ENCODE measurements at regions not wholly inside any gene's neighbourhood (a gene's known extent, or its start where the extent isn't known, plus 50 kb on each side); places are given as distances from the start of the nearest gene placed in this dataset.

DNA sequence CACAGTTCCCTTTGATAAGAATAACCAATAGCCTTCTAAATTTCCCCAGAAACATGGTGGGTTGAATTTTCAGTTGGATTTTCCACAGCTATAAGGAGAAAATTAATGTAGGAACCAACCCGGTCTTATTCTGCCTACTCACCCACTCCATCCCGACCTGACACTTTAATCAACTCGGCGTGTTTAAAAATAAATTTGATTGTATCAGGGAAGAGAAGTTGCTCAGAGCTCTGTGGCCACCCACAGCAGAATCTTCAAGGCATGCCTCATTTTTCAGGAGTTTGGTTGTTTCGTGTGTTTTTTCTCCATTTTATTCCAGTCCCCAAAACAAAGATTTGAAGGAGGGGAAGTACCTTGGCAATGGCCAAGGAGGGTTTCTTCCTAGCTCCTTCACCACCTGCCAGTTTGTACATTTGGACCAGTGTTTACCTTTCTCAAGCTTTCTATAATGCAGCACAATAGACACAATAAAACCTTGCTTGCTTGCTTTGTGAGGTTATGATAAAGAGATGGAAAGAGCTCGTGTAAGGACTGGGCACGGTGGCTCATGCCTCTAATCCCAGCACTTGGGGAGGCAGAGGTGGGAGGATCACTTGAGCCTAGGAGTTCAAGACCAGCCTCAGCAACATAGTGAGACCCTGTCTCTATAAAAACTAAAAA lies 297.2 kb upstream of the JARID2 start:
- DNase-seq (ENCODE audit: low read depth in 2 of 2): no peak
- H3K4me3 ChIP-seq (replicated peaks in 1 of 2; ENCODE audit: low read depth in 2 of 2, low read length in 2 of 2): no peak overlapping the region
- TF ChIP-seq, protein P1, sequence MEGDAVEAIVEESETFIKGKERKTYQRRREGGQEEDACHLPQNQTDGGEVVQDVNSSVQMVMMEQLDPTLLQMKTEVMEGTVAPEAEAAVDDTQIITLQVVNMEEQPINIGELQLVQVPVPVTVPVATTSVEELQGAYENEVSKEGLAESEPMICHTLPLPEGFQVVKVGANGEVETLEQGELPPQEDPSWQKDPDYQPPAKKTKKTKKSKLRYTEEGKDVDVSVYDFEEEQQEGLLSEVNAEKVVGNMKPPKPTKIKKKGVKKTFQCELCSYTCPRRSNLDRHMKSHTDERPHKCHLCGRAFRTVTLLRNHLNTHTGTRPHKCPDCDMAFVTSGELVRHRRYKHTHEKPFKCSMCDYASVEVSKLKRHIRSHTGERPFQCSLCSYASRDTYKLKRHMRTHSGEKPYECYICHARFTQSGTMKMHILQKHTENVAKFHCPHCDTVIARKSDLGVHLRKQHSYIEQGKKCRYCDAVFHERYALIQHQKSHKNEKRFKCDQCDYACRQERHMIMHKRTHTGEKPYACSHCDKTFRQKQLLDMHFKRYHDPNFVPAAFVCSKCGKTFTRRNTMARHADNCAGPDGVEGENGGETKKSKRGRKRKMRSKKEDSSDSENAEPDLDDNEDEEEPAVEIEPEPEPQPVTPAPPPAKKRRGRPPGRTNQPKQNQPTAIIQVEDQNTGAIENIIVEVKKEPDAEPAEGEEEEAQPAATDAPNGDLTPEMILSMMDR (IDR thresholded peaks at IDR 0.05; ENCODE audit: low read depth, low read length): no peak

DNA sequence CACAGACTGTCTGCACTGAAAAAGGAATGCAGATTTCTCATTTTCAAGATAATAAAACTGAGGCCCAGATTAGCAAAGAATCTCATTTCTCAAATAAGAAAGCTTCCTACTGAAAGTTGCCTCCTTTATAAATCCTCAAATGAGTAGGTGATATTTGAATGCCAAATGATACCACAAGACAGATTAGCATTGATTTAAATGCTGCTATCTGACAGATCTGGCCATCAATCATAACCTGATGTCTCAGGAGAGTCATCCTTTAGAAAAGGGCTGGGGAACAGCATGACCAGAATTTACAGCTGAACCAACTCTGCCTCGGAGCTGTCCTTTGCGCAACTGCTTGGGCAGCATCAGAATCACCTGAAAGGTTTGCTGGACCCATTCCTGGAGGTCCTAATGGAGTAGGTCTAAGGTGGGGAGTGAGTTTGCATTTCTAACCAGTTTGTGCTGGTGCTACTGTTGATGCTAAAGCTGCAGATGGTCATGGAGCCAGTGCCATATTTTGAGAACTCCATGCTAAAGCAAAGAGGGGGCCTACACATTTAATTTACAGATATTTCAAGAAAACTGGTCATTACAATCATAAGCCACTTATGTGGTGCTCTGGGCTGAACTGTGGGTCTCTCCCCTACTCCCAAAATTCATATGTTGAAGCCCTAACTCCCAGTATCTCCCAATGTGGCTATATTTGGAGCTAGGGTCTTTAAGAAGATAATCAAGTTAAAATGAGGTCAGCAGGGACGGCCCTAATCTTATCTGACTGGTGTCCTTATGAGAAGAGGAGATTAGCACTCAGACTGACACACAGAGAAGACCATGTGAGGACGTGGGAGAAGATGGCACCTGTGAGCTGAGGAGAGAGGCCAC lies 295.5 kb upstream of the JARID2 start:
- no peak overlapping the region for H3K4me3 ChIP-seq (replicated peaks in 1 of 2; ENCODE audit: low read depth in 2 of 2, low read length in 2 of 2)
- no peak for DNase-seq (ENCODE audit: low read depth in 2 of 2)
- TF ChIP-seq, protein P1 (IDR thresholded peaks at IDR 0.05; ENCODE audit: low read depth, low read length): no peak

DNA sequence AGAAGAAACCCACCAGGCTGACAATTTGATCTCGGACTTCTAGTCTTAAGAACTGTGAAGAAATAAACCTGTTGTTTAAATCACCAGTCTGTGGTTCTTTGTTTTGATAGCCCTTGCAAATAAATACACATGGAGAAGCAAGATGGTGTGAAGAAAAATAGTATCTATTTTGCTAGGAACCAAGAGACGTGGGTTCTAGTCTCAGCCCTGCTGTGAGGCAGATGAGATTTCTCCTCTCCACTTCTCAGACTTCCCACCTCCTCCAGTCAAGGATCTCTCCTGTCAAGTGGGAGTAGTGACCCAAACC lies 294.9 kb upstream of the JARID2 start:
- no peak overlapping the region for H3K4me3 ChIP-seq (replicated peaks in 1 of 2; ENCODE audit: low read depth in 2 of 2, low read length in 2 of 2)
- TF ChIP-seq, protein P1 (IDR thresholded peaks at IDR 0.05; ENCODE audit: low read depth, low read length): no peak
- no peak for DNase-seq (ENCODE audit: low read depth in 2 of 2)

DNA sequence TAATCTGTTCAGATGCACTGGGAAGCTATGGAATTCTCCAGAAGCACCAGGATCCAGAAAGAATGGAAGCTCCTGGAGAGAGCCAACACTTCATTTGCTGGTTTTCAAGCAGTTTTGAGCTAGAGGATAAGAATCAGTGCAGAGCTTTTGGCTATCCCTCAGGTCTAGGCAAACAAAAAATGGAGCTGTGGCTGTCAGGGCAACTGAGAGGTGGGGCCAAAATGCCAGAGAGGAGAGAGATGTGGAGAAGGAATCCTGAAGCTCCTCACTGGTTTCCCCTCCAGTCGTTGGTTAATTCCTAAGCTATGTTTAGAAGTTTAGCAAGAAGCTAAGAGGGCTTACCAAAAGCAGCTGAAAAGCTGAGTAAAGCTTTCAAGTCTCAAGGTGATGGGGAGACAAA lies 294.2 kb upstream of the JARID2 start:
- TF ChIP-seq, protein P1 (IDR thresholded peaks at IDR 0.05; ENCODE audit: low read depth, low read length): no peak
- no peak overlapping the region for H3K4me3 ChIP-seq (replicated peaks in 1 of 2; ENCODE audit: low read depth in 2 of 2, low read length in 2 of 2)
- DNase-seq (ENCODE audit: low read depth in 2 of 2): no peak

DNA sequence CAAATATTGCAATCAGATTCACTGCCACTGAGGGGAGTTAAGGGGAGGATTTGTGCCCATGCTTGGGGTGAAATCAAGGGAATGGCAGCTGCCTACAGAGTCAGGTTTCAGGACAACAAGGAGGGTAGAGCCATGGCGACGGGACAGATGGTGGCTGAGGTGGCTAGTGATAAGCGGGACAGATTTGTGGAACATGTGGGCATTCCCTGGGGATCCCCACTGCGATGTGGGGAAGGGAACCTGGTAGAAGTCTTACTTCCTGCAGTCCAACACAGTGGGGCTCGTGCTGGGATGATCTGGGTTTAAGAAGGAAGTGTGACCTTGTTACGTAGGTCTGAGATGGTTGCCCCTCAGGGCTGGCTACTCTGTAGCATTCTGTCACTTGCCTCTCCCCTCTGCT lies 292.0 kb upstream of the JARID2 start:
- no peak overlapping the region for H3K4me3 ChIP-seq (replicated peaks in 1 of 2; ENCODE audit: low read depth in 2 of 2, low read length in 2 of 2)
- TF ChIP-seq, protein P1 (IDR thresholded peaks at IDR 0.05; ENCODE audit: low read depth, low read length): no peak
- no peak for DNase-seq (ENCODE audit: low read depth in 2 of 2)

DNA sequence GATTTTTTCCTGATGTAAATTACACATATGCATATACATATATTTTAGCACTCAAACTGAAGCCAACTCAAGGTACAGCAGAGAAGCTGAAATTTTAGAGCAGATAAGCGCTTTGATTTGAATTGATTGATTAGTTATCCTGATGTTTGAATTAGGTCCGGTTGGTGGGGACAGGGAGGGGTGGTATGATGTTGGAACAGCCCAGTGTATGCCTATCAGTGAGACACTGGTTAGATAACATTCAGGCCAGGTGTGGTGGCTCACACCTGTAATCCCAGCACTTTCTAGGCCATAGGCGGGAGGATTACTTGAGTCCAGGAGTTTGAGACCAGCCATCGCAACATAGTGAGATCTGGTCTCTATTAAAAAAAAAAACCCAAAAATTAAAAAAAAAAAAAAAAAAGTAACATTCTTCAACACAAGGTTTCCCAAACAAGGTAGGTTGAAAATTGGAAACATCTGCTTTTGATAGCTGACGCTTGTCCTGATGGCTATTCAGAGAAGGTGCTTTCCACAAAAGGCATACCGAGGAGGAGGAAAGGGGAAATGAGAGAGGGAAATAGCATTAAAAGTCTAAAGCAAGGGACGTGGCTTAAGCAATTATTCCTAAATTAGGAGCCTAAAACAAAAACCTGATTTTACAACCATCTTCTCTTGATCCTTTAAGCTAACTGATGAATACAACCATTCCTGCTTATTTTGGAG lies 288.4 kb upstream of the JARID2 start:
- H3K4me3 ChIP-seq (replicated peaks in 1 of 2; ENCODE audit: low read depth in 2 of 2, low read length in 2 of 2): no peak overlapping the region
- no peak for DNase-seq (ENCODE audit: low read depth in 2 of 2)
- TF ChIP-seq, protein P1 (IDR thresholded peaks at IDR 0.05; ENCODE audit: low read depth, low read length): no peak
